GM19463 (cell line): ENCODE measurements at regions not wholly inside any gene's neighbourhood (a gene's known extent, or its start where the extent isn't known, plus 50 kb on each side); places are given as distances from the start of the nearest gene placed in this dataset.

Source experiments
- ATAC-seq: cut with Tn5 transposase; IDR thresholded peaks from one replicate; pipeline ENCODE4 v1.9.1; 2021; ENCODE audit warnings: mild to moderate bottlenecking, moderate library complexity; ENCODE audit not compliant: unreplicated experiment

DNA sequence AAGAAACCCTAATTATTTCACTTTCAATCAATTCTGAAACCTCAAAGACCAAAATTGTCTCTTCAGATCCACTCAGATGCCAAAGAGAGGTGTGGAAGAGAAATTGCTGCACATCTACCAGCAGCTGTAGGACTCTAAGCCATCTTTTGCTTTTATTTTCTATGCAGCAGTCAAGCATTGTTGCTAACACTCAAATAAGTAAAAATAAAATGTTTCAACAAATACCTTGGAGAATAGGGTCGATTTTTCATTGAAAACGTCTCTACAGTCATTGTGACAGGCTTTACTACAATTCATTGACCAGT lies 66.4 kb upstream of the CFAP20DC start:
- no peak for ATAC-seq

DNA sequence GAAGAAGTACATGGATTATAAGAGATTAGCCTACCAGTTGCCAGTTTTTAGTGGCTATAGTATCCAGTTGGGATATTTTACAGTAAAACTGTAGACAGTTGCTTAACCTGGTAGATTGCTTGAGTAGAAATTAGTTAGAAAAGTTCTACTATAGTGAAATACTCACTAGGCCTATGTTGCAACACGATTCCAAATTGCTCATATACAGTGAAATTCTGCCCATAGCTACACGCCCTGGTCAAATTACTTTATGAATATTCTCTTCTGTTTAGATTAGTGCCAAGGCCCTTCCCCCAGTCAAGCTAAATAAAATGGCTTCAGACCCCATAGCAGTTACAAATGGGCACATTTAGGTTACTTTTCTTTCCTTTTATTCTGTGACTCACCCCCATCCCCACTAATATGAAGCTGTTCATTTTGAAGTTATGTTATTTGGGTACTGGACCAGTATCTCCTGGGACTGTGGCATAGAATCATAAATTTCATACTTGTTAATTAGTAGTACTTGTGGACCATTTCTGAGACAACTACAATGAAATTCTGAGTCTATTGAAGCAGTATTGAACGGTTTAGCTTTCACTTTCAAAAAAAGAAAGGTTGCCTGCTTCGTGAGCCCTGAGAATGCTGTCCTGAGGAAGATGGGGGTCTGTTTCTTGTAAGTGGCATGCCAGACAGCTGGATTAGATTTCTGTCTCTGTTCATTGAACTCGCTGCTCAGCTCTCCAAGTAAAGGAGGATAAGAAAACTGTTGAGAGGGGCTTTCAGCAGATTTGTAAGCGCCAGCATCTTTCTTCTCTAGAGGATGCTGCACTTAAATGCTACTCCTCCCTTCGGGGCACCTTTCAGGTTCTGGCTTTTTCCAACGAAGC lies 65.8 kb upstream of the CFAP20DC start:
- no peak for ATAC-seq

GRCh38 chr3:59107856-59108815 lies 58.3 kb upstream of the CFAP20DC start:
- ATAC-seq, result no peak

GRCh38 chr3:59106085-59106648 lies 56.3 kb upstream of the CFAP20DC start:
- ATAC-seq, result no peak

- ATAC-seq, result no peak
Observed at GRCh38 chr3:59103552-59103951, 53.7 kb upstream of the CFAP20DC start.

DNA sequence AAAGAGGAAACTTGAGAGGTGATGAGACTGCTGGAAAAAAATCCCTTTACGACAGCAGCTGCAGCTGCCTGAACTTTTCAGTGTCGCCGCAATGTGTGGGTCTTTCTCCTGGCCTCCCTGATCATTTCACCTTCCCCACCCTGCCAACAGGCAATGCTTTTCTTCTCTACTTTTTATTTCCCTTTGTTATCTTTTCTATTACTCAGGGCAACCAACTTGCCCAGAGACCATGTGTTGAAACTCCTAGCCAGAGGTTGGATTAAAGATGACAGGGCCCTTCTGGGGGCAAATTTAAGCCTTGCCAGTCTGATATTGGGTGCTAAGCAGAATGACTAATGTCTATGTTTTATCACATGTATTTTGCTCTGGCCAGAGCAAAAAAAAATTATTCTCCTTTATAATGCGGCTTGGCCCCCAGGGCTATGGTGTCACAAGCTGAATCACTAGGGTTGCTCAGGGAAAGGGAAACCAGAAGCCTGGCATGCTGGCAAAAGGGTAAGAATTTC lies 51.5 kb upstream of the CFAP20DC start:
- ATAC-seq, result no peak
